Central memory CD4-positive, alpha-beta T cell (primary cell): ENCODE measurements at regions not wholly inside any gene's neighbourhood (a gene's known extent, or its start where the extent isn't known, plus 50 kb on each side); places are given as distances from the start of the nearest gene placed in this dataset.
"Not testable (repeated sequence)": the region's sequence is repeated elsewhere in the genome, so short reads cannot be mapped to it uniquely, and the experiment has no call there.

Experiments used
- DNase-seq: peaks from one replicate; pipeline ENCODE4 v3.0.0; 2022

- no peak for DNase-seq
Observed at GRCh38 chr12:97801471-97802059, 339.0 kb downstream of the RMST start.

DNA sequence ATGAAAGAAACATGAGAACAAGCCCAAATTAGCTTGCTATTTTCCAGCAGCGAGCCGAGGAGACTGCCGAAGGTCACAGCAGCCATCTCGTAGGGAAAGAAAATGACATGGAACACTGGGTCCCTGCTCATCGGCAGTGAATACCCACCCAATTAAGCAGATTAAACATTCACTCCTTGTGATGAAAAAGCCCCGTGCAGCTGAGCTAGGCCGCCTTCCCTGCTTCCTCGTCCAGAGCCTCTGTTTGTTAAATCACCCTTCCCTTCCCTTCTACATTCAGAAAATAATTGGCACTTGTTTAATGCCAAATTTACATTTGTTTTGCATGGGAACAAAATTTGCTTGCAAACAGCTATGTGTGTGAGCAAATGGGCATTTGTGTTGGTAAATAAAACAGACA is 342.5 kb downstream of the RMST start:
- DNase-seq: no peak

GRCh38 chr12:97813301-97813700 is 350.7 kb downstream of the RMST start:
- no peak for DNase-seq

GRCh38 chr12:97821806-97822205 is 359.2 kb downstream of the RMST start:
- no peak for DNase-seq

GRCh38 chr12:97835541-97835940 is 372.9 kb downstream of the RMST start:
- DNase-seq: no peak

GRCh38 chr12:97837401-97837800 is 374.8 kb downstream of the RMST start:
- no peak for DNase-seq

- DNase-seq: no peak
Observed at GRCh38 chr12:97848051-97848450, 385.4 kb downstream of the RMST start.

DNA sequence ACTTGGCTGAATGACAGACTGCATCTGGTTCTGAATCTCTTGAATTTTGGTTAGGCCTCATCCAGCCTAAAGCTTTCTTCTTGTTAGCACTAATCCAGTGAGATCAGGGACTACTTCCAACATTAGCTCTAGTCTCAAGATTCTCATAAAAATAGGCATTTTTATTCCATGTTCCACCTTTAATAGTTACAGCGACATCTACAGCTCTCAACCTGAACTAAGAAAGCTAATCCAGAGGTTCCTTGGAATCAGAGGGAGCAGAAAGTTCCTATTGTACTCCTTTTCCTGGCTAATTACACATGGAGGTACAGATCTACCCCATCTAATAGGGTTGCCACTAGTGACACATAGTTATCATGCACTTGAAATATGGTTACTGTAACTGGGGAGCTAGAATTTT is 391.9 kb downstream of the RMST start:
- no peak for DNase-seq

GRCh38 chr12:97862072-97862471 is 399.5 kb downstream of the RMST start:
- DNase-seq: no peak

DNA sequence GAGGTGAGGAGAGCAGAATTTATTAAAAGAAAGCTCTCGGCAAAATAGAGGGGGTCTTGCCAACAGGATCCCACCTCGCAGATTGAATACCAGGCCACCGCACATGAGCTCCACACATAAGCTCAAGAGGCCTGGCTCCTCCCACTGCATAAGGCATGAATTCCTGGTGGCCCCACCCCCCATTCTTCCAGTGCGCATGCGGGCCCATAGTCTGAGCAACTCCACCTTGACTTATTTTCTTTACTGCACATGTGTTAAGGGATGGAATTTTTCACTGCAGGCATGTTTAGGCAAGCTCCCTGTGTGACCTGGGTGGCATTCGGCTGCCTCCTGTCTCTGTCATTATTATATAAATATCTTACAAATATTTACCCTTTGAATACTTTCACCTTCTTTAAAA is 412.5 kb downstream of the RMST start:
- DNase-seq: no peak

DNA sequence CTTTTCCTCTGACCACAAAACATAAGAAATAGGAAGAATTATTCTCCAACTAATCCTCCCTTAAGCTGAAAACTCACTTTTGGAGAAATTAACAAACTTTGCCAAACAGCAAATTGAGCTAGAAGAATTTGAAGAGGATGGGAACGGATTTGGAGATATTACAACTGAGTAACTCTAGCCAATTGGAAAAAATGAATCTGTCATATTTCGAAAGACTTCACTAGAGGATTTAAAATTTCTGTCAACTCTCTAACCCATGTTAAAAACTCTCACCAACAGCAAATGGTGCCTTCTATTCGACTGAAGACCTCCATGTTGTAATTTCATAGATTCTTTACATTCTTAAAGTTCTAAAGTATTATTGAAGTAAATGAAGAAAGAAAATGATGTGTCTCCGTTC is 414.2 kb downstream of the RMST start:
- DNase-seq: no peak

GRCh38 chr12:97877404-97877803 is 414.8 kb downstream of the RMST start:
- no peak for DNase-seq

- DNase-seq: no peak
Observed at GRCh38 chr12:97886511-97887176, 424.0 kb downstream of the RMST start.

DNA sequence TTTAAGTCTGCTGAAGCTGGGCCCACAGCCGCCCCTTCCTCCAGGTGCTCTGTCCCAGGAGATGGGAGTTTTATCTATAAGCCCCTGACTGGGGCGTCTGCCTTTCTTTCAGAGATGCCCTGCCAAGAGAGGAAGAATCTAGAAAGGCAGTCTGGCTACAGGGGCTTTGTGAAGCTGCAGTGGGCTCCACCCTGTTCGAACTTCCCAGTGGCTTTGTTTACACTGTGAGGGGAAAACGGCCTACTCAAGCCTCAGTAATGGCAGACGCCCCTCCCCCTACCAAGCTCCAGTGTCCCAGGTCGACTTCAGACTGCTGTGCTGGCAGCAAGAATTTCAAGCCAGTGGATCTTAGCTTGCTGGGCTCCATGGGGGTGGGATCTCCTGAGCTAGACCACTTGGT is 435.3 kb downstream of the RMST start:
- not testable (repeated sequence) for DNase-seq

GRCh38 chr12:97899529-97899928 is 436.9 kb downstream of the RMST start:
- no peak for DNase-seq

GRCh38 chr12:97899956-97900355 is 437.4 kb downstream of the RMST start:
- DNase-seq: no peak

- no peak for DNase-seq
Observed at GRCh38 chr12:97903356-97903755, 440.8 kb downstream of the RMST start.

- no peak for DNase-seq
Observed at GRCh38 chr12:97907504-97907903, 444.9 kb downstream of the RMST start.

- no peak for DNase-seq
Observed at GRCh38 chr12:97910559-97910958, 448.0 kb downstream of the RMST start.

DNA sequence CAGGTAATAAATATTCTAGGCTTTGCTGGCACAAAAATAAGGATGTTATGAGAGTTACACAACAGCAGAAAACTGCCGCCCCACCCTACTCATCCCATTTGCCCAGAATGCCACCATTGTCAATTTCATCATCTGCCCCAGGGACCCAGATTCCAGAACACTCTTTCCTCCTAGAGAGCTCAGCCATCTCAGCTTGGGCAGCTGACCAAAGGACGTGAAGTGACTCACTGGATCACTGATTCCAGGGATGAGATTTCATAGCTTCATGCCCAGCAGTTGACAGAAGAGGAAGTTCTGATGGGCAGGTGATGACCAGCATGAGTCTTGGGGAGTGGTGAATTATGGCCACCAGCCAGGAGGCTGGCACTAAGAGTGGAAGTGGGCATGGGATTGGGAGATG is 450.3 kb downstream of the RMST start:
- no peak for DNase-seq

DNA sequence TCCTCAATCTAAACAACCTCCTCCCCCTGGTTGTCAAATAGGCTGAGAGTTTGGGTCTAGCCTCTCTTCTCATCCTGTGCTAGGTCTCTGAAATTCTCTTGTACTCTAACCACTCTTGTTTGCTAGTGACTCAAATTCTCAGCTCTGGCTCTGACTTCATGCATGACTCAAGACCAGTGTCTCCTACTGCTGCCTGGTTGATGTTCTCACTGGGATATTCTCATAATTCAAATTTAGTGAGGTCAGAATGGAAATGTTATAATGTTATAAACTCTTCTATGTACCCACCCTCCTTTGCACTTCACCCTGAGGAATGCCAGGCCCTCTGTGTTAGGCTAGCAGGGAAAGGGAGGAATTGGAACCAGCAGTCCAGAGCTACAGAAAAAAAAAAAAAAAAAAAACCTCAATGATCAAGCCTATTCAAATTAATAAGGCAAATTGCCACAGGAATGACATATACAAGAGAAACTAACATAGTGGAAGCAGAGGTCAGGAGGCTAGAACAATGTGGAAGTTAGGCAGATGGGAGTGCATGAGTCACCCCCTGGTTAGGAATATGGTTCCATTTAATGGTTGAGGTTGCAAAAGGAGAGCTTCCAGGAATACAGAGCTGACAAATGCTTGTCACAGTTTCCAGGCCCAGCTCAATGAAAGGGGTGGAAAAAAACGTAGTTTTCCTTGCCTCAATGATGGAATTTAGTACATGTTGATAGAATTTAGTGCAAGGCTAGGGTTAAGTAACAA is 459.5 kb downstream of the RMST start:
- DNase-seq: no peak

GRCh38 chr12:97923546-97923945 is 460.9 kb downstream of the RMST start:
- DNase-seq: no peak

- no peak for DNase-seq
Observed at GRCh38 chr12:97924122-97924521, 461.5 kb downstream of the RMST start.

GRCh38 chr12:97927977-97928376 is 465.4 kb downstream of the RMST start:
- no peak for DNase-seq
